Endothelial cell of umbilical vein (primary cell): ENCODE measurements at regions not wholly inside any gene's neighbourhood (a gene's known extent, or its start where the extent isn't known, plus 50 kb on each side); places are given as distances from the start of the nearest gene placed in this dataset.

ENCODE experiments used
- BruUV-seq: library from RNA; stranded (reverse); fragments of 400-500 nt; replicated peaks from 2 replicates; lab custom pipeline; 2021; lab: Mats Ljungman, UMichigan
- CTCF ChIA-PET: fragments of 300-600, 350-600 bp; sonication (Branson Sonifier 250); formaldehyde crosslinking; loops from one replicate; lab custom pipeline; 2021; ENCODE audit warnings: antibody characterized with exemption, inconsistent platforms; lab: Charles Lee
- POLR2A ChIA-PET: fragments of 300-600, 350-600 bp; sonication (Branson Sonifier 250); formaldehyde crosslinking; loops from one replicate; lab custom pipeline; 2021; ENCODE audit warnings: antibody characterized with exemption, inconsistent platforms; lab: Charles Lee
- DNase-seq: peaks from one replicate; pipeline ENCODE4 v3.0.0-alpha.2; 2011; ENCODE audit warnings: low read depth, low spot score
- FAIRE-seq: peaks from 2 replicates; lab custom pipeline; 2011; peaks lifted over from hg19 to GRCh38; lab: Jason Lieb, UNC
- H2AFZ ChIP-seq: 2 replicates; pipeline ENCODE4 v1.6.0; 2012; ENCODE audit warnings: low read depth, low read length, control low read depth, inconsistent platforms
- H3K27ac ChIP-seq: 2 replicates; pipeline ENCODE4 v1.5.1; 2011; ENCODE audit warnings: low read depth, mild to moderate bottlenecking, control low read depth, low read length, moderate library complexity; ENCODE audit not compliant: insufficient read depth
- H3K27me3 ChIP-seq, 2 experiments: 2 replicates each; pipeline versions ENCODE4 v1.6.0 to v1.6.1; 2011; ENCODE audit warnings: low read length in 2 of 2, mixed read lengths in 1 of 2; ENCODE audit not compliant: control insufficient read depth in 2 of 2, insufficient read depth in 2 of 2
- H3K36me3 ChIP-seq, 2 experiments: 2 replicates in 1 of 2; 3 replicates in 1 of 2; pipeline ENCODE4 v1.5.1; 2011; ENCODE audit warnings: low read length in 2 of 2, mild to moderate bottlenecking in 1 of 2, moderate library complexity in 1 of 2; ENCODE audit not compliant: control insufficient read depth in 2 of 2, insufficient read depth in 2 of 2; ENCODE audit errors: extremely low read depth in 1 of 2
- H3K4me1 ChIP-seq: 3 replicates; pipeline ENCODE4 v1.5.1; 2011; ENCODE audit warnings: mild to moderate bottlenecking, low read length; ENCODE audit not compliant: control insufficient read depth, insufficient read depth; ENCODE audit errors: extremely low read depth
- H3K4me2 ChIP-seq: 2 replicates; pipeline ENCODE4 v1.6.1; 2011; ENCODE audit warnings: low read length, control low read depth, mixed read lengths; ENCODE audit not compliant: insufficient read depth
- H3K4me3 ChIP-seq, 3 experiments: fragments of 200-600 bp in 1 of 3; sonication (generic), shearing (Covaris generic) in 1 of 3; replicated peaks in 1 of 3; 2 replicates each; pipeline ENCODE4 v1.5.1; 2011 to 2016; ENCODE audit warnings: control low read depth in 3 of 3, low read length in 3 of 3, mild to moderate bottlenecking in 2 of 3, inconsistent platforms in 1 of 3, low read depth in 1 of 3, moderate library complexity in 1 of 3; ENCODE audit not compliant: insufficient read depth in 1 of 3
- H3K79me2 ChIP-seq: 2 replicates; pipeline ENCODE4 v1.6.0; 2012; ENCODE audit warnings: low read length, inconsistent platforms; ENCODE audit not compliant: control insufficient read depth, insufficient read depth
- H3K9ac ChIP-seq: replicated peaks from 2 replicates; pipeline ENCODE3; 2011; ENCODE audit warnings: low read length, control low read depth; ENCODE audit not compliant: insufficient read depth; ENCODE audit errors: extremely low read depth
- H3K9me1 ChIP-seq: replicated peaks from 3 replicates; pipeline ENCODE4 v1.6.0; 2011; ENCODE audit warnings: mild to moderate bottlenecking, low read length; ENCODE audit not compliant: control insufficient read depth, insufficient read depth; ENCODE audit errors: extremely low read depth
- H3K9me3 ChIP-seq: replicated peaks from 2 replicates; pipeline ENCODE4 v1.5.1; 2012; ENCODE audit warnings: low read length, inconsistent platforms; ENCODE audit not compliant: control insufficient read depth, insufficient read depth
- H4K20me1 ChIP-seq: replicated peaks from 2 replicates; pipeline ENCODE3; 2011; ENCODE audit warnings: mild to moderate bottlenecking, low read length; ENCODE audit not compliant: control insufficient read depth, insufficient read depth; ENCODE audit errors: extremely low read depth
- CTCF ChIP-seq, 2 donors: IDR thresholded peaks; 1 replicate in 1 of 2; 2 replicates in 1 of 2; pipeline ENCODE4 v1.5.1; 2011; ENCODE audit warnings: low read length in 2 of 2, mild to moderate bottlenecking in 2 of 2, moderate library complexity in 2 of 2, control low read depth in 1 of 2, inconsistent platforms in 1 of 2, low read depth in 1 of 2; ENCODE audit not compliant: insufficient read depth in 1 of 2; ENCODE audit errors: extremely low read depth in 1 of 2
- EZH2 ChIP-seq: IDR thresholded peaks from 2 replicates; pipeline ENCODE4 v1.6.1; 2012; ENCODE audit warnings: borderline replicate concordance, low read depth, mild to moderate bottlenecking, moderate library complexity, low read length, inconsistent platforms; ENCODE audit not compliant: severe bottlenecking
- FOS ChIP-seq: IDR thresholded peaks from 2 replicates; pipeline ENCODE4 v1.6.1; 2011; ENCODE audit warnings: mild to moderate bottlenecking, low read length, moderate library complexity, borderline replicate concordance; ENCODE audit not compliant: insufficient read depth
- GATA2 ChIP-seq: IDR thresholded peaks from 2 replicates; pipeline ENCODE4 v1.7.0; 2011; ENCODE audit warnings: low read depth, mild to moderate bottlenecking, moderate library complexity, mixed read lengths, low read length; ENCODE audit not compliant: insufficient read length, insufficient read depth
- JUN ChIP-seq: IDR thresholded peaks from 2 replicates; pipeline ENCODE4 v1.6.1; 2011; ENCODE audit warnings: borderline replicate concordance, low read depth; ENCODE audit not compliant: insufficient read length, insufficient read depth
- MAX ChIP-seq: IDR thresholded peaks from 2 replicates; pipeline ENCODE4 v1.6.1; 2011; ENCODE audit not compliant: insufficient read depth, insufficient read length
- MYC ChIP-seq: IDR thresholded peaks from one replicate; pipeline ENCODE4 v1.6.1; 2011; ENCODE audit warnings: mild to moderate bottlenecking, low read depth, low read length
- POLR2A ChIP-seq: IDR thresholded peaks from 2 replicates; pipeline ENCODE4 v1.6.1; 2012; ENCODE audit warnings: low read depth, mild to moderate bottlenecking, control low read depth, low read length
- POLR2AphosphoS5 ChIP-seq: IDR thresholded peaks from 2 replicates; pipeline ENCODE4 v1.6.1; 2012; ENCODE audit warnings: low read depth, mild to moderate bottlenecking, control low read depth, low read length, moderate library complexity; ENCODE audit not compliant: insufficient read depth
- dilution Hi-C: fragments of 300-500 bp; cut with MboI; formaldehyde crosslinking; loops from one replicate; pipeline ENCODE4 v1.15.0; 2019; ENCODE audit warnings: low sequenced_read_pairs; ENCODE audit not compliant: extremely low pct_ligation_motif_present
- intact Hi-C: fragments of 100-400 bp; cut with micrococcal nuclease; formaldehyde crosslinking; loops from one replicate; pipeline ENCODE4 v1.10.0; 2022

GRCh38 chr2:66192888-66193287 is 242.0 kb upstream of the MEIS1 start:
- Histone ChIP-seq H4K20me1 (no peaks in the 10 kb centered on the region), H3K4me2 (no peak overlapping the region), H3K9me1 (no peaks in the 10 kb centered on the region), H3K4me3 (no peak overlapping the region), H3K9me3 (no peaks in the 10 kb centered on the region), H3K27ac (no peak overlapping the region), H3K27me3 (no peaks in the 10 kb centered on the region), H3K9ac (no peak overlapping the region), H2AFZ (no peak overlapping the region), H3K79me2 (no peaks in the 10 kb centered on the region), H3K36me3 (no peaks in the 10 kb centered on the region), H3K4me1 (no peaks in the 10 kb centered on the region)
- CTCF ChIA-PET: no interaction called here
- no peak for FAIRE-seq
- BruUV-seq: no TSS peak
- no peak for DNase-seq
- intact Hi-C loops (no loop called here), dilution Hi-C loops (no loop called here)
- TF ChIP-seq EZH2 (no peak), POLR2A (no peak), MYC (no peak), CTCF (IDR thresholded peaks at IDR 0.05; ENCODE audit: extremely low read depth in 1 of 2, insufficient read depth in 1 of 2, low read depth in 1 of 2, low read length in 2 of 2) (no peak), JUN (no peak), GATA2 (no peak), MAX (no peak), POLR2AphosphoS5 (no peak), FOS (no peak)
- POLR2A ChIA-PET: no interaction called here
